ENCODE measurements at regions not wholly inside any gene's neighbourhood (a gene's known extent, or its start where the extent isn't known, plus 50 kb on each side); places are given as distances from the start of the nearest gene placed in this dataset.

DNA sequence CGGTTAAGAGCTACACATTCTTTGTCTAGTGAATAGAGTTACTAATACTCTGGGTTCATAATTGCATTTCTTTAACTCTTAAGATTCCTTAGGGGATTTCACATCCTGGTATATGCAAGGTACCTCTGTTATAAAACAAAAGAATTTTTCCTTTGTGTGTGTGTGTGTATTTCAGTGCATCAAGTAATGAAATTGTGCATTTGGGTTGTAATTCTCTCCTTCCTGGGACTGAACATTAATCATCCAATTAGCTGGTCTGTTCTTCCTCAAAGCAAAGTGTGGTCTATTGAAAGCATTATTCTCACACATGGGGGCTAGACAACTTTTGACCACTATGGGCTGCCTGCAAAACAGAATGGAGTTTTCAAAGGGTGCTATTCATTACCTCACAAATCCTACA lies 74.0 kb downstream of the ZC3H11B start:
- ATAC-seq (no peak), DNase-seq (ENCODE audit: low spot score) (no peak)
- Mint-ChIP-seq H3K4me3 (no peak overlapping the region), H3K27me3 (ENCODE audit: low read depth) (peaks cover 2% of the 10 kb centered on the region), H3K4me1 (peaks cover 11% of the 10 kb centered on the region), H3K9me3 (no peaks in the 10 kb centered on the region), H3K36me3 (no peaks in the 10 kb centered on the region), H3K27ac (no peak overlapping the region)
- no peak for TF ChIP-seq FOXK1 (CRISPR knock-in tag; IDR thresholded peaks at IDR 0.05)
- TF ChIP-seq SP1 (CRISPR knock-in tag; conservative IDR thresholded peaks at IDR 0.05), result no peak
- no peak for TF ChIP-seq CDX4 (CRISPR knock-in tag; IDR thresholded peaks at IDR 0.05; ENCODE audit: borderline replicate concordance)
- TF ChIP-seq, protein P1, sequence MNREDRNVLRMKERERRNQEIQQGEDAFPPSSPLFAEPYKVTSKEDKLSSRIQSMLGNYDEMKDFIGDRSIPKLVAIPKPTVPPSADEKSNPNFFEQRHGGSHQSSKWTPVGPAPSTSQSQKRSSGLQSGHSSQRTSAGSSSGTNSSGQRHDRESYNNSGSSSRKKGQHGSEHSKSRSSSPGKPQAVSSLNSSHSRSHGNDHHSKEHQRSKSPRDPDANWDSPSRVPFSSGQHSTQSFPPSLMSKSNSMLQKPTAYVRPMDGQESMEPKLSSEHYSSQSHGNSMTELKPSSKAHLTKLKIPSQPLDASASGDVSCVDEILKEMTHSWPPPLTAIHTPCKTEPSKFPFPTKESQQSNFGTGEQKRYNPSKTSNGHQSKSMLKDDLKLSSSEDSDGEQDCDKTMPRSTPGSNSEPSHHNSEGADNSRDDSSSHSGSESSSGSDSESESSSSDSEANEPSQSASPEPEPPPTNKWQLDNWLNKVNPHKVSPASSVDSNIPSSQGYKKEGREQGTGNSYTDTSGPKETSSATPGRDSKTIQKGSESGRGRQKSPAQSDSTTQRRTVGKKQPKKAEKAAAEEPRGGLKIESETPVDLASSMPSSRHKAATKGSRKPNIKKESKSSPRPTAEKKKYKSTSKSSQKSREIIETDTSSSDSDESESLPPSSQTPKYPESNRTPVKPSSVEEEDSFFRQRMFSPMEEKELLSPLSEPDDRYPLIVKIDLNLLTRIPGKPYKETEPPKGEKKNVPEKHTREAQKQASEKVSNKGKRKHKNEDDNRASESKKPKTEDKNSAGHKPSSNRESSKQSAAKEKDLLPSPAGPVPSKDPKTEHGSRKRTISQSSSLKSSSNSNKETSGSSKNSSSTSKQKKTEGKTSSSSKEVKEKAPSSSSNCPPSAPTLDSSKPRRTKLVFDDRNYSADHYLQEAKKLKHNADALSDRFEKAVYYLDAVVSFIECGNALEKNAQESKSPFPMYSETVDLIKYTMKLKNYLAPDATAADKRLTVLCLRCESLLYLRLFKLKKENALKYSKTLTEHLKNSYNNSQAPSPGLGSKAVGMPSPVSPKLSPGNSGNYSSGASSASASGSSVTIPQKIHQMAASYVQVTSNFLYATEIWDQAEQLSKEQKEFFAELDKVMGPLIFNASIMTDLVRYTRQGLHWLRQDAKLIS (CRISPR knock-in tag; IDR thresholded peaks at IDR 0.05; ENCODE audit: borderline replicate concordance), result no peak
- no peak for TF ChIP-seq FOXJ3 (CRISPR knock-in tag; IDR thresholded peaks at IDR 0.05; ENCODE audit: borderline replicate concordance)
- TF ChIP-seq, protein P2, sequence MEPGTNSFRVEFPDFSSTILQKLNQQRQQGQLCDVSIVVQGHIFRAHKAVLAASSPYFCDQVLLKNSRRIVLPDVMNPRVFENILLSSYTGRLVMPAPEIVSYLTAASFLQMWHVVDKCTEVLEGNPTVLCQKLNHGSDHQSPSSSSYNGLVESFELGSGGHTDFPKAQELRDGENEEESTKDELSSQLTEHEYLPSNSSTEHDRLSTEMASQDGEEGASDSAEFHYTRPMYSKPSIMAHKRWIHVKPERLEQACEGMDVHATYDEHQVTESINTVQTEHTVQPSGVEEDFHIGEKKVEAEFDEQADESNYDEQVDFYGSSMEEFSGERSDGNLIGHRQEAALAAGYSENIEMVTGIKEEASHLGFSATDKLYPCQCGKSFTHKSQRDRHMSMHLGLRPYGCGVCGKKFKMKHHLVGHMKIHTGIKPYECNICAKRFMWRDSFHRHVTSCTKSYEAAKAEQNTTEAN (CRISPR knock-in tag; IDR thresholded peaks at IDR 0.05), result no peak
- TF ChIP-seq USF2 (CRISPR knock-in tag; IDR thresholded peaks at IDR 0.05), result no peak
- TF ChIP-seq ZNF396 (CRISPR knock-in tag; IDR thresholded peaks at IDR 0.05; ENCODE audit: borderline replicate concordance), result no peak
- CTCF ChIA-PET, result interaction anchor here (1.2 to 1.6 kb wide), 2 partner anchors 29 to 122 kb away, joined by 3 to 4 read pairs; no protein-coding TSS in a partner anchor
- POLR2A ChIA-PET, result no interaction called here

DNA sequence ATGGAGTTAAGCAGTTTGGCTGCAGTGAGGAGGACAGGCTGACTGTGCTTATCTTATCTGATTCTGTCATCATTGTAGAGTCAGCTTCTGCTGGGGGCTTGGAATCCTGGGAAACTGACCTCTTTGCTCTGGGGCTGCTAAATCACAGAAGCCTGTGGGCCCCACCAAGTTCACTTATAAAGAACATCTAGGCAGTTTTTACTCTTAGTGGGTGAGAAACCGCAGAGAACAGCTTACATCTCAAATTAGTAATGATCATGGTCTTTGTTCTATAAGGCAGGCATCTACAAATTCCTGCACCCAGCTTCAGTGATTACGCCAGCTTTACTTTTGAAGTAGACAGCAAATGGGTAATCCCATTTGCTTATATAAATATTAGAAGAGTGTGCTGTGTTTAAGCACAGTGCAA lies 75.7 kb downstream of the ZC3H11B start:
- TF ChIP-seq TP53 (CRISPR knock-in tag; IDR thresholded peaks at IDR 0.05) (no peak), ERG (CRISPR knock-in tag; IDR thresholded peaks at IDR 0.05) (no peak)
- TF ChIP-seq, protein P3, sequence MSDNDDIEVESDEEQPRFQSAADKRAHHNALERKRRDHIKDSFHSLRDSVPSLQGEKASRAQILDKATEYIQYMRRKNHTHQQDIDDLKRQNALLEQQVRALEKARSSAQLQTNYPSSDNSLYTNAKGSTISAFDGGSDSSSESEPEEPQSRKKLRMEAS (CRISPR knock-in tag; IDR thresholded peaks at IDR 0.05), result no peak
- H3K27ac Mint-ChIP-seq, result no peak overlapping the region
- H3K27me3 Mint-ChIP-seq (ENCODE audit: low read depth), result no peaks in the 10 kb centered on the region
- no peaks in the 10 kb centered on the region for H3K36me3 Mint-ChIP-seq
- H3K4me3 Mint-ChIP-seq, result no peak overlapping the region
- no peaks in the 10 kb centered on the region for H3K9me3 Mint-ChIP-seq
- H3K4me1 Mint-ChIP-seq, result peaks cover 10% of the 10 kb centered on the region
- POLR2A ChIA-PET, result no interaction called here
- CTCF ChIA-PET, result no interaction called here
- DNase-seq (ENCODE audit: low spot score) (no peak), ATAC-seq (no peak)

- H3K4me3 Mint-ChIP-seq, result no peak overlapping the region
- TF ChIP-seq, protein P4, sequence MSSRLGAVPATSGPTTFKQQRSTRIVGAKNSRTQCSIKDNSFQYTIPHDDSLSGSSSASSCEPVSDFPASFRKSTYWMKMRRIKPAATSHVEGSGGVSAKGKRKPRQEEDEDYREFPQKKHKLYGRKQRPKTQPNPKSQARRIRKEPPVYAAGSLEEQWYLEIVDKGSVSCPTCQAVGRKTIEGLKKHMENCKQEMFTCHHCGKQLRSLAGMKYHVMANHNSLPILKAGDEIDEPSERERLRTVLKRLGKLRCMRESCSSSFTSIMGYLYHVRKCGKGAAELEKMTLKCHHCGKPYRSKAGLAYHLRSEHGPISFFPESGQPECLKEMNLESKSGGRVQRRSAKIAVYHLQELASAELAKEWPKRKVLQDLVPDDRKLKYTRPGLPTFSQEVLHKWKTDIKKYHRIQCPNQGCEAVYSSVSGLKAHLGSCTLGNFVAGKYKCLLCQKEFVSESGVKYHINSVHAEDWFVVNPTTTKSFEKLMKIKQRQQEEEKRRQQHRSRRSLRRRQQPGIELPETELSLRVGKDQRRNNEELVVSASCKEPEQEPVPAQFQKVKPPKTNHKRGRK (CRISPR knock-in tag; IDR thresholded peaks at IDR 0.05; ENCODE audit: borderline replicate concordance), result no peak
- no peak for TF ChIP-seq TCF7 (CRISPR knock-in tag; IDR thresholded peaks at IDR 0.05; ENCODE audit: low read depth)
- no peak for TF ChIP-seq TEAD1 (CRISPR knock-in tag; IDR thresholded peaks at IDR 0.05)
- TF ChIP-seq, protein P5, sequence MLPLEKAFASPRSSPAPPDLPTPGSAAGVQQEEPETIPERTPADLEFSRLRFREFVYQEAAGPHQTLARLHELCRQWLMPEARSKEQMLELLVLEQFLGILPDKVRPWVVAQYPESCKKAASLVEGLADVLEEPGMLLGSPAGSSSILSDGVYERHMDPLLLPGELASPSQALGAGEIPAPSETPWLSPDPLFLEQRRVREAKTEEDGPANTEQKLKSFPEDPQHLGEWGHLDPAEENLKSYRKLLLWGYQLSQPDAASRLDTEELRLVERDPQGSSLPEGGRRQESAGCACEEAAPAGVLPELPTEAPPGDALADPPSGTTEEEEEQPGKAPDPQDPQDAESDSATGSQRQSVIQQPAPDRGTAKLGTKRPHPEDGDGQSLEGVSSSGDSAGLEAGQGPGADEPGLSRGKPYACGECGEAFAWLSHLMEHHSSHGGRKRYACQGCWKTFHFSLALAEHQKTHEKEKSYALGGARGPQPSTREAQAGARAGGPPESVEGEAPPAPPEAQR (CRISPR knock-in tag; IDR thresholded peaks at IDR 0.05), result no peak
- no peak for TF ChIP-seq SOX15 (CRISPR knock-in tag; IDR thresholded peaks at IDR 0.05)
- DNase-seq (ENCODE audit: low spot score) (no peak), ATAC-seq (no peak)
- peaks cover 9% of the 10 kb centered on the region; the same call in 1 of the 2 replicates for H3K4me1 Mint-ChIP-seq
- no peaks in the 10 kb centered on the region for H3K27me3 Mint-ChIP-seq (ENCODE audit: low read depth)
- H3K36me3 Mint-ChIP-seq, result no peaks in the 10 kb centered on the region
- no peaks in the 10 kb centered on the region for H3K9me3 Mint-ChIP-seq
- ChIA-PET CTCF (no interaction called here), POLR2A (no interaction called here)
- H3K27ac Mint-ChIP-seq, result no peak overlapping the region
Measured at GRCh38 chr1:219536038-219536437, 76.9 kb downstream of the ZC3H11B start.
